Vagina (tissue), 2 donors: ENCODE measurements at regions not wholly inside any gene's neighbourhood (a gene's known extent, or its start where the extent isn't known, plus 50 kb on each side); places are given as distances from the start of the nearest gene placed in this dataset. TPM values are rescaled to one million over a fixed set of nuclear protein-coding genes. Genes with fewer than 3 reads are reported as not detected.

Experiments used
- DNase-seq, 2 donors: peaks; one replicate each; pipeline ENCODE4 v3.0.0-alpha.2; 2017; ENCODE audit errors: extremely low spot score in 2 of 2
- H3K27ac ChIP-seq: fragments of 200-600 bp; sonication (generic); one replicate; pipeline ENCODE4 v1.5.1; 2019
- H3K27me3 ChIP-seq: fragments of 200-600 bp; sonication (generic); one replicate; pipeline ENCODE4 v1.5.1; 2019
- H3K36me3 ChIP-seq, 2 donors: fragments of 200-600 bp; sonication (generic); one replicate each; pipeline ENCODE4 v1.5.1; 2017 to 2019
- H3K4me1 ChIP-seq: fragments of 200-600 bp; sonication (generic); one replicate; pipeline ENCODE4 v1.5.1; 2019
- H3K4me3 ChIP-seq, 2 donors: fragments of 200-600 bp; sonication (generic); 1 replicate in 1 of 2; 2 replicates in 1 of 2; pipeline ENCODE4 v1.5.1; 2016 to 2019
- H3K9me3 ChIP-seq: fragments of 200-600 bp; sonication (generic); one replicate; pipeline ENCODE4 v1.5.1; 2019
- CTCF ChIP-seq, 3 experiments: fragments of 450-650 bp in 2 of 3; fragments of 200-600 bp in 1 of 3; sonication (generic) in 1 of 3; IDR thresholded peaks; one replicate each; pipeline ENCODE4 v1.5.1; 2017 to 2019; ENCODE audit warnings: antibody characterized with exemption in 3 of 3, mild to moderate bottlenecking in 2 of 3, moderate library complexity in 2 of 3
- POLR2A ChIP-seq, 2 donors: fragments of 450-650 bp; IDR thresholded peaks; one replicate each; pipeline ENCODE4 v1.6.1; 2017; ENCODE audit warnings: antibody characterized with exemption in 2 of 2, mild to moderate bottlenecking in 2 of 2, moderate library complexity in 2 of 2
- POLR2AphosphoS5 ChIP-seq, 2 donors: sonication (generic); formaldehyde crosslinking; IDR thresholded peaks; one replicate each; pipeline ENCODE4 v1.9.0; 2017; ENCODE audit warnings: antibody characterized with exemption in 2 of 2, mild to moderate bottlenecking in 2 of 2, low read depth in 1 of 2; ENCODE audit not compliant: insufficient read depth in 1 of 2
- intact Hi-C: fragments of 100-400 bp; cut with DNase I; formaldehyde crosslinking; loops from one replicate; pipeline ENCODE4 v1.15.1; 2023
- small RNA-seq: library from RNA; depleted of rRNA; stranded (forward); fragments of <200 nt; gene quantifications from one replicate; pipeline ENCODE3, GENCODE V24; 2016

- no peaks in the 10 kb centered on the region for H3K9me3 ChIP-seq
- H3K4me3 ChIP-seq: no peak overlapping the region
- no peaks in the 10 kb centered on the region for H3K27me3 ChIP-seq
- intact Hi-C loops: no loop called here
- no peak overlapping the region for H3K27ac ChIP-seq
- no peaks in the 10 kb centered on the region for H3K4me1 ChIP-seq
- TF ChIP-seq CTCF (IDR thresholded peaks at IDR 0.05): no peak
- no peaks in the 10 kb centered on the region for H3K36me3 ChIP-seq
- DNase-seq: no peak
Measured at GRCh38 chr4:36011381-36011780, 232.9 kb downstream of the ARAP2 start.

DNA sequence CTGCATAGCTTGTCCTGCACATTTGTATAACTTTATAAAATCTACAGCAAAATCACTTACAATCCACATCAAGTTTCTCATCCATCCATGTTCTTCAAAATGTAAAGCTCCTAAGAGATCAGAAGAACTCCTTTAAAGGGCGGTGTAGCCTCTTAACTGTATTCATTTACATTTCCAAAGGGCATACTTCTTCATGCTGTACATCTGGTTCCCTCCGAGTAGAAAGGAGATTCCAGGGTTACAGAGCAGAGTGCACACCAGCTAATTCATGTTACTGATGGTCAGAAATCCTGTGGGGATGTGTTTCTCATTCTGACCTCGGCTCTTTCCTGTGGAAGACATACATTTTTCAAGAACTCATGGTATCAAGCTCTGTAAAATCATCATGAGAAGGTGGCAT, 231.8 kb downstream of the ARAP2 start:
- Histone ChIP-seq H3K4me1 (no peaks in the 10 kb centered on the region), H3K27ac (no peak overlapping the region), H3K9me3 (no peaks in the 10 kb centered on the region), H3K36me3 (no peaks in the 10 kb centered on the region), H3K27me3 (no peaks in the 10 kb centered on the region), H3K4me3 (no peak overlapping the region)
- DNase-seq: no peak
- intact Hi-C loops: no loop called here
- TF ChIP-seq POLR2AphosphoS5 (IDR thresholded peaks at IDR 0.05; ENCODE audit: insufficient read depth in 1 of 2, low read depth in 1 of 2): no peak

- Histone ChIP-seq H3K27me3 (no peaks in the 10 kb centered on the region), H3K9me3 (no peaks in the 10 kb centered on the region), H3K4me1 (no peaks in the 10 kb centered on the region), H3K4me3 (no peak overlapping the region), H3K36me3 (no peaks in the 10 kb centered on the region), H3K27ac (no peak overlapping the region)
- DNase-seq: no peak
- intact Hi-C loops: no loop called here
- TF ChIP-seq POLR2AphosphoS5 (IDR thresholded peaks at IDR 0.05; ENCODE audit: insufficient read depth in 1 of 2, low read depth in 1 of 2) (no peak), POLR2A (IDR thresholded peaks at IDR 0.05) (no peak), CTCF (IDR thresholded peaks at IDR 0.05) (no peak)
Measured at GRCh38 chr4:36013206-36013605, 231.1 kb downstream of the ARAP2 start.

Small RNAs in the stretch of these regions (small RNA-seq; reads per million reads assigned to genes)
- gene AC097535.2: not detected
- gene RF01210: not detected
- gene RNU6-573P: not detected
